ENCODE measurements at regions not wholly inside any gene's neighbourhood (a gene's known extent, or its start where the extent isn't known, plus 50 kb on each side); places are given as distances from the start of the nearest gene placed in this dataset.

- H3K79me2 ChIP-seq (replicated peaks; ENCODE audit: insufficient read depth, low read length): no peaks in the 10 kb centered on the region
- TF ChIP-seq RAD21 (conservative IDR thresholded peaks at IDR 0.05): no peak
- no peak for TF ChIP-seq EP300 (conservative IDR thresholded peaks at IDR 0.05; ENCODE audit: poor library complexity, severe bottlenecking)
- no peak for TF ChIP-seq TAF1 (IDR thresholded peaks at IDR 0.05; ENCODE audit: low read depth)
- TF ChIP-seq MXI1 (conservative IDR thresholded peaks at IDR 0.05; ENCODE audit: poor library complexity, severe bottlenecking): no peak
- H3K9me2 ChIP-seq (ENCODE audit: insufficient read depth, low read length): no peaks in the 10 kb centered on the region
- no peak overlapping the region for H3K9ac ChIP-seq (ENCODE audit: low read length)
- H2AFZ ChIP-seq (ENCODE audit: low read depth, low read length): no peak overlapping the region
- no peak overlapping the region for H3K27ac ChIP-seq (ENCODE audit: low read length)
- no peak overlapping the region for H3K4me2 ChIP-seq (ENCODE audit: low read length)
- no peaks in the 10 kb centered on the region for H3K9me3 ChIP-seq (ENCODE audit: low read length)
- no peak overlapping the region for H3K4me3 ChIP-seq (ENCODE audit: low read length)
- no peaks in the 10 kb centered on the region for H4K20me1 ChIP-seq (ENCODE audit: insufficient read depth)
- no peaks in the 10 kb centered on the region for H3F3A ChIP-seq (ENCODE audit: insufficient read depth, low read length, poor library complexity, severe bottlenecking)
- no peaks in the 10 kb centered on the region for H3K27me3 ChIP-seq (ENCODE audit: insufficient read depth, low read depth, low read length)
- no peaks in the 10 kb centered on the region for H3K36me3 ChIP-seq (ENCODE audit: insufficient read depth, low read length)
Measured at GRCh38 chr14:97916100-97916499, 1118.9 kb downstream of the VRK1 start.

- H3K36me3 ChIP-seq (ENCODE audit: insufficient read depth, low read length): no peaks in the 10 kb centered on the region
- no peaks in the 10 kb centered on the region for H3K79me2 ChIP-seq (replicated peaks; ENCODE audit: insufficient read depth, low read length)
- no peak overlapping the region for H3K4me3 ChIP-seq (ENCODE audit: low read length)
- H2AFZ ChIP-seq (ENCODE audit: low read depth, low read length): no peak overlapping the region
- no peaks in the 10 kb centered on the region for H3K9me3 ChIP-seq (ENCODE audit: low read length)
- H3K27ac ChIP-seq (ENCODE audit: low read length): no peak overlapping the region
- no peaks in the 10 kb centered on the region for H3K27me3 ChIP-seq (ENCODE audit: insufficient read depth, low read depth, low read length)
- H3K9ac ChIP-seq (ENCODE audit: low read length): no peak overlapping the region
- H3K9me2 ChIP-seq (ENCODE audit: insufficient read depth, low read length): no peaks in the 10 kb centered on the region
- TF ChIP-seq TAF1 (IDR thresholded peaks at IDR 0.05; ENCODE audit: low read depth) (no peak), MXI1 (conservative IDR thresholded peaks at IDR 0.05; ENCODE audit: poor library complexity, severe bottlenecking) (no peak), POLR2AphosphoS5 (IDR thresholded peaks at IDR 0.05) (no peak), REST (IDR thresholded peaks at IDR 0.05; ENCODE audit: borderline replicate concordance) (no peak), SMC3 (conservative IDR thresholded peaks at IDR 0.05; ENCODE audit: poor library complexity) (no peak), CTCF (IDR thresholded peaks at IDR 0.05; ENCODE audit: poor library complexity, severe bottlenecking) (no peak), EP300 (conservative IDR thresholded peaks at IDR 0.05; ENCODE audit: poor library complexity, severe bottlenecking) (no peak), EZH2 (IDR thresholded peaks at IDR 0.05; ENCODE audit: borderline replicate concordance, insufficient read depth, low read length, poor library complexity, severe bottlenecking) (no peak), RAD21 (conservative IDR thresholded peaks at IDR 0.05) (no peak)
- no peaks in the 10 kb centered on the region for H4K20me1 ChIP-seq (ENCODE audit: insufficient read depth)
- H3K4me2 ChIP-seq (ENCODE audit: low read length): no peak overlapping the region
- no peaks in the 10 kb centered on the region for H3F3A ChIP-seq (ENCODE audit: insufficient read depth, low read length, poor library complexity, severe bottlenecking)
Measured at GRCh38 chr14:97916669-97917568, 1119.7 kb downstream of the VRK1 start.

All from neural cell (in vitro differentiated cells).